ENCODE measurements at regions not wholly inside any gene's neighbourhood (a gene's known extent, or its start where the extent isn't known, plus 50 kb on each side); places are given as distances from the start of the nearest gene placed in this dataset.

GRCh38 chr7:136213012-136213411 is 235.9 kb upstream of the MTPN start:
- H2BK15ac ChIP-seq (ENCODE audit: low read depth, low read length) = no peak overlapping the region
- no peaks in the 10 kb centered on the region for H3K79me1 ChIP-seq (ENCODE audit: low read depth in 1 of 2, low read length in 2 of 2)
- ATAC-seq (ENCODE audit: low read depth) = no peak
- H4K8ac ChIP-seq (ENCODE audit: low read depth in 2 of 2, low read length in 2 of 2) = no peak overlapping the region
- no peak overlapping the region for H2AK9ac ChIP-seq (replicated peaks; ENCODE audit: low read depth, low read length, poor library complexity)
- no peak overlapping the region for H4K5ac ChIP-seq (ENCODE audit: low read depth, low read length)
- no peaks in the 10 kb centered on the region for H3K9me1 ChIP-seq (ENCODE audit: insufficient read depth, low read length)
- no peaks in the 10 kb centered on the region for H3K4me1 ChIP-seq (ENCODE audit: control insufficient read depth, insufficient read depth, low read length)
- H3K4ac ChIP-seq (ENCODE audit: low read depth, low read length) = no peak overlapping the region
- no peak overlapping the region for H3K4me3 ChIP-seq (ENCODE audit: insufficient read depth, low read depth, low read length)
- no peak for TF ChIP-seq RAD21 (IDR thresholded peaks at IDR 0.05; ENCODE audit: low read length)
- no peak for TF ChIP-seq BHLHE40 (IDR thresholded peaks at IDR 0.05; ENCODE audit: low read depth, low read length)
- TF ChIP-seq CHD1 (IDR thresholded peaks at IDR 0.05; ENCODE audit: low read depth, low read length) = no peak
- in situ Hi-C loops (cut with MboI; ENCODE audit: low sequenced_read_pairs) = no loop called here
- no peak overlapping the region for H4K91ac ChIP-seq (ENCODE audit: insufficient read depth, low read depth, low read length)
- H3K27me3 ChIP-seq (ENCODE audit: control insufficient read depth, insufficient read depth, low read length) = no peaks in the 10 kb centered on the region
- no peak overlapping the region for H2AK5ac ChIP-seq (ENCODE audit: low read depth, low read length)
- DNase-seq = no peak
- H3K56ac ChIP-seq (ENCODE audit: extremely low read depth, insufficient read depth, low read length) = no peak overlapping the region
- H2BK5ac ChIP-seq (ENCODE audit: low read depth, low read length, poor library complexity, severe bottlenecking) = no peak overlapping the region
- no peak overlapping the region for H3K9ac ChIP-seq (ENCODE audit: low read depth, low read length)
- no peak overlapping the region for H3K14ac ChIP-seq (replicated peaks; ENCODE audit: low read depth, low read length)
- H2BK20ac ChIP-seq (ENCODE audit: low read depth, low read length) = no peak overlapping the region
- no peaks in the 10 kb centered on the region for H3K36me3 ChIP-seq (ENCODE audit: control insufficient read depth, insufficient read depth, low read length)
- ChIA-PET CTCF (no interaction called here), POLR2A (ENCODE audit: unreplicated experiment) (no interaction called here)
- no peak overlapping the region for H3K23ac ChIP-seq (ENCODE audit: low read depth, low read length)
- dilution Hi-C loops (cut with HindIII; ENCODE audit: low sequenced_read_pairs, unreplicated experiment) = no loop called here
- H3K4me2 ChIP-seq (ENCODE audit: low read depth, low read length) = no peak overlapping the region
- no peaks in the 10 kb centered on the region for H3K9me3 ChIP-seq (ENCODE audit: control insufficient read depth, insufficient read depth, low read length)
- no peak overlapping the region for H3K27ac ChIP-seq (ENCODE audit: insufficient read depth, low read length)
- H3K18ac ChIP-seq (ENCODE audit: low read depth, low read length) = no peak overlapping the region
- BruUV-seq (replicated peaks) = no TSS peak
- H2AFZ ChIP-seq (replicated peaks; ENCODE audit: low read length, poor library complexity) = no peak overlapping the region
- intact Hi-C loops (cut with micrococcal nuclease) = no loop called here
- no peak overlapping the region for H2BK120ac ChIP-seq (ENCODE audit: low read depth, low read length)
- WGBS, 2 experiments (ENCODE audit: extremely low coverage in 2 of 2, insufficient read length in 1 of 2) = no CpG with 5 or more reads among the region's 12 CpGs
- H4K20me1 ChIP-seq (ENCODE audit: insufficient read depth, low read length) = no peaks in the 10 kb centered on the region
